PC-3 (cell line): ENCODE measurements at regions not wholly inside any gene's neighbourhood (a gene's known extent, or its start where the extent isn't known, plus 50 kb on each side); places are given as distances from the start of the nearest gene placed in this dataset.

Source experiments
- ATAC-seq: fragments of 200-7000 bp; cut with Tn5 transposase; 2 replicates; pipeline ENCODE4 v1.9.1; 2020; ENCODE audit warnings: mild to moderate bottlenecking, moderate library complexity
- BruUV-seq: library from RNA; stranded (reverse); fragments of 400-500 nt; replicated peaks from 2 replicates; lab custom pipeline; 2021; lab: Mats Ljungman, UMichigan
- CTCF ChIA-PET: fragments of 300-600 bp; sonication (Branson Sonifier 250); formaldehyde crosslinking; loops from one replicate; lab custom pipeline; 2022; ENCODE audit warnings: antibody characterized with exemption; lab: Charles Lee
- POLR2A ChIA-PET: fragments of 300-600 bp; sonication (Branson Sonifier 250); formaldehyde crosslinking; loops from one replicate; lab custom pipeline; 2022; ENCODE audit warnings: antibody characterized with exemption; ENCODE audit not compliant: unreplicated experiment; lab: Charles Lee
- DNase-seq: peaks from one replicate; pipeline ENCODE4 v3.0.0-alpha.2; 2015
- H2AFZ ChIP-seq: fragments of 300-600 bp; sonication (generic); 2 replicates; pipeline ENCODE4 v1.6.0; 2016; ENCODE audit warnings: antibody characterized with exemption, low read length
- H3F3A ChIP-seq: fragments of 300-600 bp; sonication (generic); one replicate; pipeline ENCODE4 v1.6.0; 2017; ENCODE audit warnings: antibody characterized with exemption, low read length, control low read depth, mild to moderate bottlenecking; ENCODE audit not compliant: unreplicated experiment
- H3K27ac ChIP-seq: fragments of 300-600 bp; sonication (generic); 2 replicates; pipeline ENCODE4 v1.5.1; 2016; ENCODE audit warnings: mild to moderate bottlenecking, low read length
- H3K27me3 ChIP-seq: fragments of 300-600 bp; sonication (generic); 2 replicates; pipeline ENCODE4 v1.6.1; 2016; ENCODE audit warnings: low read length, mixed read lengths
- H3K36me3 ChIP-seq: fragments of 300-600 bp; sonication (generic); 2 replicates; pipeline ENCODE4 v1.6.1; 2016; ENCODE audit warnings: low read depth, mixed run types, low read length, mixed read lengths
- H3K4me1 ChIP-seq: fragments of 300-600 bp; sonication (generic); 2 replicates; pipeline ENCODE4 v1.5.1; 2016; ENCODE audit warnings: low read length; ENCODE audit not compliant: insufficient read depth
- H3K4me2 ChIP-seq: fragments of 300-600 bp; sonication (generic); 2 replicates; pipeline ENCODE4 v1.6.0; 2016; ENCODE audit warnings: low read length
- H3K4me3 ChIP-seq: fragments of 300-600 bp; sonication (generic); 2 replicates; pipeline ENCODE4 v1.5.1; 2016; ENCODE audit warnings: mild to moderate bottlenecking, low read length, mixed read lengths
- H3K79me2 ChIP-seq: fragments of 300-600 bp; sonication (generic); 2 replicates; pipeline ENCODE4 v1.6.1; 2017; ENCODE audit warnings: low read length, mixed read lengths
- H3K9ac ChIP-seq: fragments of 300-600 bp; sonication (generic); 2 replicates; pipeline ENCODE4 v1.6.0; 2016; ENCODE audit warnings: mild to moderate bottlenecking, low read length
- H3K9me2 ChIP-seq: fragments of 300-600 bp; sonication (generic); replicated peaks from 2 replicates; pipeline ENCODE4 v1.6.1; 2016; ENCODE audit warnings: mixed run types, low read length, mixed read lengths
- H3K9me3 ChIP-seq: fragments of 300-600 bp; sonication (generic); 2 replicates; pipeline ENCODE4 v1.6.1; 2016; ENCODE audit warnings: low read length, mixed read lengths
- H4K20me1 ChIP-seq: fragments of 300-600 bp; sonication (generic); 2 replicates; pipeline ENCODE4 v1.6.1; 2016; ENCODE audit warnings: low read length, mixed read lengths
- CTCF ChIP-seq: fragments of 300-600 bp; sonication (generic); conservative IDR thresholded peaks from 2 replicates; pipeline ENCODE4 v1.5.1; 2017; ENCODE audit warnings: antibody characterized with exemption, low read depth, mild to moderate bottlenecking, low read length
- EZH2 ChIP-seq: fragments of 300-600 bp; sonication (generic); IDR thresholded peaks from one replicate; pipeline ENCODE4 v1.6.1; 2017; ENCODE audit warnings: antibody characterized with exemption, mild to moderate bottlenecking, low read length; ENCODE audit not compliant: unreplicated experiment
- EZH2phosphoT487 ChIP-seq: fragments of 300-600 bp; sonication (generic); IDR thresholded peaks from 2 replicates; pipeline ENCODE4 v1.6.1; 2018; ENCODE audit warnings: mild to moderate bottlenecking, antibody characterized with exemption, low read length, borderline replicate concordance
- intact Hi-C: fragments of 100-400 bp; cut with micrococcal nuclease; formaldehyde crosslinking; loops from 2 replicates; pipeline ENCODE4 v1.9.0; 2023

GRCh38 chr20:47406849-47407682 is 50.6 kb upstream of the ZMYND8 start:
- Histone ChIP-seq H3K36me3 (no peaks in the 10 kb centered on the region), H3K4me1 (peaks cover 6% of the 10 kb centered on the region), H3K9me3 (no peaks in the 10 kb centered on the region), H3K4me2 (no peak overlapping the region), H3K79me2 (no peaks in the 10 kb centered on the region), H4K20me1 (no peaks in the 10 kb centered on the region), H2AFZ (no peak overlapping the region), H3K27me3 (no peaks in the 10 kb centered on the region), H3K9ac (no peak overlapping the region), H3K9me2 (no peaks in the 10 kb centered on the region), H3K27ac (no peak overlapping the region), H3F3A (no peaks in the 10 kb centered on the region), H3K4me3 (no peak overlapping the region)
- DNase-seq (peak; percentile 35), ATAC-seq (no peak; the same call in 1 of the 2 replicates)
- ChIA-PET POLR2A (no interaction called here), CTCF (no interaction called here)
- intact Hi-C loops, result no loop called here
- no peak for TF ChIP-seq EZH2phosphoT487
- TF ChIP-seq CTCF, result no peak
- no peak for TF ChIP-seq EZH2
- BruUV-seq, result no TSS peak

- intact Hi-C loops, result no loop called here
- Histone ChIP-seq H3K27ac (no peak overlapping the region), H3K9ac (no peak overlapping the region), H2AFZ (peak overlapping the region; percentile 64), H3K4me3 (no peak overlapping the region), H3K36me3 (no peaks in the 10 kb centered on the region), H3K4me1 (peaks cover 6% of the 10 kb centered on the region), H3K27me3 (no peaks in the 10 kb centered on the region), H3K79me2 (no peaks in the 10 kb centered on the region), H3K4me2 (no peak overlapping the region), H3K9me2 (no peaks in the 10 kb centered on the region), H4K20me1 (no peaks in the 10 kb centered on the region), H3K9me3 (no peaks in the 10 kb centered on the region), H3F3A (no peaks in the 10 kb centered on the region)
- DNase-seq (no peak), ATAC-seq (no peak)
- TF ChIP-seq EZH2phosphoT487, result no peak
- TF ChIP-seq CTCF, result no peak
- TF ChIP-seq EZH2, result no peak
- BruUV-seq, result no TSS peak
- ChIA-PET CTCF (no interaction called here), POLR2A (no interaction called here)
Observed at GRCh38 chr20:47411161-47411560, 54.7 kb upstream of the ZMYND8 start.

GRCh38 chr20:47412083-47412482 is 55.6 kb upstream of the ZMYND8 start:
- CTCF ChIA-PET, result no interaction called here
- DNase-seq (no peak), ATAC-seq (no peak)
- H3K4me3 ChIP-seq, result no peak overlapping the region
- H3K9ac ChIP-seq, result no peak overlapping the region
- no peaks in the 10 kb centered on the region for H3K27me3 ChIP-seq
- H3K27ac ChIP-seq, result no peak overlapping the region
- H4K20me1 ChIP-seq, result no peaks in the 10 kb centered on the region
- H3K9me2 ChIP-seq, result no peaks in the 10 kb centered on the region
- no peaks in the 10 kb centered on the region for H3K9me3 ChIP-seq
- no peaks in the 10 kb centered on the region for H3F3A ChIP-seq
- intact Hi-C loops, result no loop called here
- BruUV-seq, result no TSS peak
- H3K4me2 ChIP-seq, result no peak overlapping the region
- H3K36me3 ChIP-seq, result no peaks in the 10 kb centered on the region
- peaks cover 5% of the 10 kb centered on the region for H3K4me1 ChIP-seq
- POLR2A ChIA-PET, result no interaction called here
- no peaks in the 10 kb centered on the region for H3K79me2 ChIP-seq
- TF ChIP-seq CTCF, result no peak
- no peak for TF ChIP-seq EZH2phosphoT487
- no peak for TF ChIP-seq EZH2
- no peak overlapping the region for H2AFZ ChIP-seq
